Esophagus muscularis mucosa (tissue), 4 donors: ENCODE measurements at regions not wholly inside any gene's neighbourhood (a gene's known extent, or its start where the extent isn't known, plus 50 kb on each side); places are given as distances from the start of the nearest gene placed in this dataset.

Source experiments
- DNase-seq: peaks from one replicate; pipeline ENCODE4 v3.0.0-alpha.2; 2017; ENCODE audit errors: extremely low spot score
- H3K27ac ChIP-seq, 4 donors: fragments of 200-600 bp; sonication (generic); replicated peaks in 1 of 4; 1 replicate in 3 of 4; 2 replicates in 1 of 4; pipeline ENCODE4 v1.5.1; 2016 to 2019; ENCODE audit warnings: mild to moderate bottlenecking in 1 of 4
- H3K27me3 ChIP-seq, 4 donors: fragments of 200-600 bp; sonication (generic); one replicate each; pipeline versions ENCODE4 v1.5.1 to v1.6.0; 2016 to 2019
- H3K36me3 ChIP-seq, 4 donors: fragments of 200-600 bp; sonication (generic); one replicate each; pipeline ENCODE4 v1.5.1; 2016 to 2019
- H3K4me1 ChIP-seq, 4 donors: fragments of 200-600 bp; sonication (generic); one replicate each; pipeline ENCODE4 v1.5.1; 2016 to 2019
- H3K4me3 ChIP-seq, 4 donors: fragments of 200-600 bp; sonication (generic); 1 replicate in 2 of 4; 2 replicates in 2 of 4; pipeline ENCODE4 v1.5.1; 2016 to 2019; ENCODE audit warnings: mild to moderate bottlenecking in 4 of 4, moderate library complexity in 1 of 4
- H3K9me3 ChIP-seq, 4 donors: fragments of 200-600 bp; sonication (generic); 1 replicate in 3 of 4; 2 replicates in 1 of 4; pipeline ENCODE4 v1.5.1; 2016 to 2019
- CTCF ChIP-seq, 3 experiments: fragments of 200-600 bp in 2 of 3; fragments of 450-650 bp in 1 of 3; sonication (generic) in 2 of 3; IDR thresholded peaks; one replicate each; pipeline ENCODE4 v1.5.1; 2017 to 2019; ENCODE audit warnings: antibody characterized with exemption in 3 of 3, mild to moderate bottlenecking in 2 of 3, moderate library complexity in 1 of 3
- EP300 ChIP-seq: sonication (generic); formaldehyde crosslinking; IDR thresholded peaks from one replicate; pipeline ENCODE4 v1.6.1; 2017; ENCODE audit warnings: antibody characterized with exemption
- POLR2A ChIP-seq: fragments of 450-650 bp; IDR thresholded peaks from one replicate; pipeline ENCODE4 v1.6.1; 2017; ENCODE audit warnings: antibody characterized with exemption, moderate library complexity, mild to moderate bottlenecking, low read depth
- POLR2AphosphoS5 ChIP-seq, 2 donors: sonication (generic); formaldehyde crosslinking; IDR thresholded peaks; one replicate each; pipeline ENCODE4 v1.6.1; 2017; ENCODE audit warnings: antibody characterized with exemption in 2 of 2
- WGBS: methylation state at CpG from one replicate; pipeline ENCODE4 v1.1.5; 2018; 5-methylcytosine and 5-hydroxymethylcytosine counted together
- intact Hi-C: fragments of 100-400 bp; cut with DNase I; formaldehyde crosslinking; loops from one replicate; pipeline ENCODE4 v1.15.1; 2023

- H3K4me1 ChIP-seq = peaks cover 0 to 5% (median 0%) of the 10 kb centered on the region in 4 donors
- H3K4me3 ChIP-seq = no peak overlapping the region
- H3K27me3 ChIP-seq = no peaks in the 10 kb centered on the region
- no peak for TF ChIP-seq POLR2A
- no peak for TF ChIP-seq EP300
- TF ChIP-seq CTCF (IDR thresholded peaks at IDR 0.05) = no peak
- no peak overlapping the region for H3K27ac ChIP-seq
- intact Hi-C loops = no loop called here
- no peak for DNase-seq
- WGBS = 78% methylated on average over 2 of the region's 2 CpGs
- H3K9me3 ChIP-seq = no peaks in the 10 kb centered on the region
- no peaks in the 10 kb centered on the region for H3K36me3 ChIP-seq
These were observed 342.6 kb downstream of the MAN2A1 start for GRCh38 chr5:110032376-110032775.

GRCh38 chr5:110034056-110034600 is 344.4 kb downstream of the MAN2A1 start:
- intact Hi-C loops = no loop called here
- 84% methylated on average over 5 of the region's 5 CpGs for WGBS
- no peak for DNase-seq

GRCh38 chr5:110038297-110038997 is 348.7 kb downstream of the MAN2A1 start:
- peaks cover 0 to 14% (median 0%) of the 10 kb centered on the region in 4 donors for H3K9me3 ChIP-seq
- 61% methylated on average over 4 of the region's 4 CpGs for WGBS
- H3K36me3 ChIP-seq = no peaks in the 10 kb centered on the region
- peaks cover 0 to 7% (median 2%) of the 10 kb centered on the region in 4 donors for H3K4me1 ChIP-seq
- intact Hi-C loops = no loop called here
- no peak for DNase-seq
- H3K4me3 ChIP-seq = no peak overlapping the region
- no peak for TF ChIP-seq CTCF (IDR thresholded peaks at IDR 0.05)
- TF ChIP-seq POLR2AphosphoS5 (IDR thresholded peaks at IDR 0.05) = no peak
- no peak for TF ChIP-seq POLR2A
- no peak for TF ChIP-seq EP300
- no peak overlapping the region for H3K27ac ChIP-seq
- H3K27me3 ChIP-seq = no peaks in the 10 kb centered on the region

More at GRCh38 chr5:110034056-110034600, 344.4 kb downstream of the MAN2A1 start:
- Histone ChIP-seq H3K36me3 (no peaks in the 10 kb centered on the region), H3K9me3 (no peaks in the 10 kb centered on the region), H3K4me1 (peaks cover 0 to 11% (median 2%) of the 10 kb centered on the region in 4 donors), H3K4me3 (no peak overlapping the region), H3K27ac (no peak overlapping the region), H3K27me3 (no peaks in the 10 kb centered on the region)
- TF ChIP-seq POLR2AphosphoS5 (IDR thresholded peaks at IDR 0.05) (no peak), POLR2A (no peak), EP300 (no peak), CTCF (IDR thresholded peaks at IDR 0.05) (no peak)

- TF ChIP-seq CTCF (IDR thresholded peaks at IDR 0.05) (no peak), POLR2A (no peak), EP300 (no peak), POLR2AphosphoS5 (IDR thresholded peaks at IDR 0.05) (no peak)
- H3K9me3 ChIP-seq = peaks cover 0 to 18% (median 0%) of the 10 kb centered on the region in 4 donors
- H3K4me3 ChIP-seq = no peak overlapping the region
- peaks cover 0 to 7% (median 2%) of the 10 kb centered on the region in 4 donors for H3K4me1 ChIP-seq
- no peak overlapping the region for H3K27ac ChIP-seq
- intact Hi-C loops = no loop called here
- no peaks in the 10 kb centered on the region for H3K36me3 ChIP-seq
- 98% methylated on average over 2 of the region's 2 CpGs for WGBS
- H3K27me3 ChIP-seq = no peaks in the 10 kb centered on the region
- DNase-seq = no peak
These were observed 350.5 kb downstream of the MAN2A1 start for GRCh38 chr5:110040178-110040577.

GRCh38 chr5:110043025-110043424 is 353.3 kb downstream of the MAN2A1 start:
- Histone ChIP-seq H3K4me3 (no peak overlapping the region), H3K27me3 (no peaks in the 10 kb centered on the region), H3K36me3 (no peaks in the 10 kb centered on the region), H3K9me3 (peaks cover 0 to 18% (median 0%) of the 10 kb centered on the region in 4 donors), H3K27ac (no peak overlapping the region), H3K4me1 (peaks cover 0 to 7% (median 2%) of the 10 kb centered on the region in 4 donors)
- no peak for TF ChIP-seq CTCF (IDR thresholded peaks at IDR 0.05)
- no peak for TF ChIP-seq EP300
- no peak for TF ChIP-seq POLR2AphosphoS5 (IDR thresholded peaks at IDR 0.05)
- no peak for TF ChIP-seq POLR2A
- WGBS = 84% methylated on average over 2 of the region's 2 CpGs
- DNase-seq = no peak
- intact Hi-C loops = no loop called here
